HG03558 (cell line): ENCODE measurements at regions not wholly inside any gene's neighbourhood (a gene's known extent, or its start where the extent isn't known, plus 50 kb on each side); places are given as distances from the start of the nearest gene placed in this dataset.

Experiments used
- ATAC-seq: cut with Tn5 transposase; IDR thresholded peaks from one replicate; pipeline ENCODE4 v1.9.1; 2021; ENCODE audit warnings: moderate number of reproducible peaks; ENCODE audit not compliant: unreplicated experiment; ENCODE audit errors: extremely low read depth

DNA sequence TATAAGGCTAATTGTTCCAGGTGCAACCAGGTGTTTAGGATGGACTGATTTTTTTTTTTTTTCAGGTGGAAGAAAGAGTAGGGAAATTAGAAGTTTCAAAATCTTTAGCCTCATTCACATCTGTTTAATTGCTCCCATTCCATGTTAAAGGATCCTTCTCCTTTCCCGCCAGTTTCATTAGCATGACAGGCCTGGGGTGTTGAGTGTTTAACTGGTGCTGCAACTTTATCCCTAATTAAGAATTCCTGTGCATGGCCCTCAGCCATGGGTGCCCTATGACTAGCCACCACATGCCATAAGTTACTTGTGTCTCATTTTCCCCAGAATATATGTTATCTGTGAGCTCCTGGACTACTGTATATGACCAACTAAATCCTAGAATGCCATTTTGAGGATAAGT is 501.4 kb downstream of the NSUN3 start:
- ATAC-seq, result no peak

DNA sequence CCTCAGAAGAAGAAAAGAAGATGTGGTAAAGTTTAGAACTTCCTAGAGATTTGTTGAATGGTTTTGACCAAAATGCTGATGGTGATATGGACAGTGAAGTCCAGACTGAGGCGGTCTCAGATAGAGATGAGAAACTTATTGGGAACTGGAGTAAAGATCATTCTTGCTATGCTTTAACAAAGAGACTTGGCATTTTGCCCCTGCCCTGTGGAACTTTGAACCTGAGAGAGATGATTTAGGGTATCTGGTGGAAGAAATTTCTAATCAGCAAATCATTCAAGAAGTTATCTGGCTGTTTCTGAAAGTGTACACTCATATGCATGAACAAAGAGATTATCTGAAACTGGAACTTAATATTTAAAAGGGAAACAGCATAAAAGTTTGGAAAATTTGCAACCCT is 505.2 kb downstream of the NSUN3 start:
- ATAC-seq, result no peak

DNA sequence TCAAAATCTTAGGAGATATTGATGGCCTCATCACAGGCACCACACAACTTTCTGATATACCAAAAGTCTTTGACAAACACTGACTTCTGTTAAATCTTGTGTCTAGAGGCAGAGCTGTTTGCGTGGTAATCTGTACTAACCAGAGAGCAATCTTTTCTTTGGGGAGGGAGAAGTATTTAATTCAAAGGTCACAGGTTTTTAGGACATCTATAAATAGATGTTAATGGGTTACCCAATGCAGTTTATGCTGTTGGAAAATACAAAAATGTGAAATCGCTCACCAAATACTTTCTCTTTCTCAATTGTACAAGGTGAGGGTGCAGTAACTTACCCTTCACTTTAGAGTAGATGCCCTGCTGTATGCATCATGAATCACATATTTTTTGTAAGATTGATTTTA is 510.5 kb downstream of the NSUN3 start:
- no peak for ATAC-seq

DNA sequence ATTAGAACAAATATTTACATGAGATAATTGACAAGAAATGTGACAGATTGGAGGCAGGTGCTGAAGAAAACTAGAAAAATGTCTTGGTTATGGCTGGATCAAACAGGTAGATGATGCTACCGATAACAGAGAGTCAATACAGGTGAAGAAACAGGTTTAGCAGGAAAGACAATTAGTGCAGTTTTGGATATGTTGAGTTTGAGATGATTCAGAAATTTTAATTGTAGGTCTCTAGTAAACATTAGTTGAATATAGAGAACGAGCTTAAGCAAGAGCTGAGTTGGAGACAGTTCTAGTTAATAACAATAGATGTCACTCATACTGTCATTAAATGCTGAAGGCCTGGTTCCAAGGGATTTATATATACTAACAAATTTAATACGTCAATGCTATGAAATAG is 524.4 kb downstream of the NSUN3 start:
- no peak for ATAC-seq

DNA sequence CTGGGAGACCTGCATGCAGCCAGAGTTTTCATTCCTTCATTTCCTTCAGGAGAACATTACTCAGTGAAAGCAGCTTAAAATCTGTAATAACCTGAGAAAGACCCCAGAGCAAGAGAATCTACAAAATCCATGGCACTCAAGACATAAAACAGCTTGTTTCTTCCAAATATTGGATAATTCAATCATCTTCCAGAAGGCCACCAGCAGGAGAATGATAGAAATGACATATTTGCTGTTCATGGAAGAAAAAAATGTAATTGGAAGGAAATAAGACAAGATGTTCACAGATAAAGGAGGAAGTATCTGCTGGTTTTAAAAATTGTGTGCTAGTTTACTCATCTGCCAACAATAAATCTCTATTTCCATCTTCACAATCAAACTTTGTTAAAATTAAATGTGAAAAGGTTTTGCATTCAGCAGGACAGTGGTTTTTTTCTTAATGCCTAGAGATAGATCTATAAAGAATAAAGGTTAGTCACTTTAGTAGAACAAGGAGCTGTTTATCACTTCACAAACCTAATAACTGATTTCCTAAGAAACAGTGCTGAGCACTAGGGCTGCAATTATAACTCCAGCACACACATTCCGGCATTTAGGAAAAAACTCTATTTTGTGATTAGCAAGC is 530.8 kb downstream of the NSUN3 start:
- no peak for ATAC-seq

DNA sequence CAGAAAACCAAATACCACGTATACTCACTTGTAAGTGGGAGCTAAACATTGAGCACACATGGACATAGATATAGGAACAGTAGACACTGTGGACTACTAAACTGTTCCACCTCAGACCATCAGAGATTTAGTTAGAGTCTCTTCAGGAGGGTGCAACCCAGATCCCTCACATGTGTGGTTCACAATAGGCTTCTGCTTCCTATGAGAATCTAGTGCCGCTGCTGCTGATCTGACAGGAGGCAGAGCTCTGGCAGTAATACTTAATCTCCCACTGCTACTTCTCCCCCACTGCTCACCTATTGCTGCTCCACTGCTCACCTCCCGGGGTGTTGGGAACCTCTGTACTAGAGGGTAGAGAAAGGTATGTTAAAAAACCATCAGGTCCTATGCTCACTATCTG is 533.3 kb downstream of the NSUN3 start:
- ATAC-seq, result no peak

DNA sequence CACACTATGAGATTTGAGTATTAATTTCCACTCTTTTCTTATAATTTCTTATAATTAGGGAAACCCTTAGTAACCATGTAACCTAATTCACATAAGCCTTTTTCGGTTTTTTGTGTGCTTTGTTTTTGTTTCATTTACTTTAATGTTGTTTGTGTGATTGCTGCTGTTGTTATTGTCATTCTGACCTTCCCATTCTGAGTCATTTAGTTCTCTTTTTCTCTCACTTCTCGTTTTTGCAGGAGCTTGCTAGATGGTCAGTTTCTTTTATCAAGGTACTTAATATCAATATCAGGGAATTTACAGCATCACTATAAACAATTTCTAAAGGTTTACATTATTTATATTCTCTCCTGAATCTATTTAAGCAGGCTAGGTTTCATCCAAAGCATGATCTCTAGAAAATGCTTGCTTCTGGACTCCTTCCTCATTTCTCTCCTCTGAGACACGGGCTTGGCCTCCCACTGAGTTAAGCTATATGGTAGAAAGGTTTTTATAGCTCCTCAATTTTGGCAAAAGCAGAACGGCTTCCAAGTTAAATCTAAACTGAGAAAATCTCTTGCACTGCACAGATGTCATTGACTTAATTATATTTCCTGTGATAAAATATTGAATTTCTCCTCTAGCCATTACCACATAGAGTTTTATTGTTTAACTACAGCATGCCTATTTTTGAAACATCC is 534.2 kb downstream of the NSUN3 start:
- ATAC-seq, result peak; percentile 51

DNA sequence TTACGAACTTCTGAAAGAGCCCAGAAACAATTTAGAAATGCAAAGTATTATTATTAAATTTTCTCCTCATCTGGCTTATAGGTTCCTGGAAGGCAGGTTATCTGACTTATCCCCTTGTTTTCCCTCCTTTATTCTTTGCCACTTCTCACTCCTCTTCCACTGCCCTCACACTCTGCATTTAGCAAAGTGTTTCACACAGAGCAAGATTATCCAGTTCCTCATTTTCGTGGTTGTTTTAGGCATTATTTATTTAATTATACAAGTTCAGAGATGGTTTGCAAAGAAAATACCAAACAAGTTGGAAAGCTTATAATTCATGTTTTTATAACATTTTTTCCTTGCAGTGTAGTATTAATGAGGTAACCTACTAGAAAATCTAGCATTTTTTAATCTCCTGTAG is 544.9 kb downstream of the NSUN3 start:
- no peak for ATAC-seq

DNA sequence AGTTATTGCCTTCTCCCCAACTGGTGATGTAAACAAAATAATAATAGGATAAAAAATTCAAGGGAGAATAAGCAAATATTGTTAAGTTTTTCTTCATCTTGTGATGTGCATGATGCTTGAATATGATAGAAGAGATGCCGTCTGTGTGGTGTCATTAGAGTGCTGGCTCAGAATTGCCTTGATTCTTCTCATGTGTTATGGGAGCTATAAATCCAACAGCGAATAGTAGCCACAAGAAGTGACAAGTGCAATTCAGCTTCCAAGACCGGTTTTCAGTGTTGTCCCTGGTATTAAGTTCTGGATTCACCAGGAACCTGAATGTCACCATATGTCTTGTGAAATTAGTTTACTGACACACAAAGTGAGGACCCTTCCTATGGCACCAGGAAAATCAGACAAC is 547.0 kb downstream of the NSUN3 start:
- ATAC-seq, result no peak

DNA sequence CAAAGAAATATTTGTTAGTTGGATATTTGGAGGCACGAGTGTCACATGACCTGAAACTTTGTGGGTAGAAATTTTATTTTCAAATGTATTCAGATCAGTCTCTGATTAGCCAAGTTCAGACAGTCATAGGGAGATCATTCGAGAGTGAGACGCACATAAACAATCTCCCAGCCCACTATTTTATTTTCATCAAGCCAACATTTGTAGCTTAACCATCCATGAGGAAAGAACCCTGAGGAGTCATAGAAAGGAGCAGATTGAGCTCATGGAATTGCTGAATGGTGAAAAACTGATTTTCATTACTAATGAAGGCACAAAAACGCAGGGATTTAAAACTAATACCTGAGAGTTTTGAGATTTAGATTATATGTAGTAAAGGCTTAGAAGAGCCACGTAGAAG is 548.7 kb downstream of the NSUN3 start:
- no peak for ATAC-seq

DNA sequence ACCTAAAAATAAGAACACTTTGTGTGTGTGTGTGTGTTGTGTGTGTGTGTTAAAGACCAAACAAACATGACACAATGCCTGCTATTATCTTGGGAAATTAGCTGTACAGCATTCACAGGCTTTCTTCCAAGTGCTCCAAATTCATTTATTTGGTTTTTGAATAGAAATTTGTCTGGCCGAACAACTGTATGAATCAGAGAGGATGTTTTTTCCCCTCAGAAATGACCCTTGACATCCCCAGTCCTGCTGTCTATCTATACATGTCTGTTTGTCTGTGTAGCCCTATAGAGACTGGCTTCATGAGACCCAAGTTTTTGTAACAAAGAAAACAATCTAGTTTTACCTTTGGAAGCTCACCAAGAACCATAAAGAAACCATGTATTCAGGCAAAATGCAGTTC is 549.8 kb downstream of the NSUN3 start:
- ATAC-seq, result no peak

DNA sequence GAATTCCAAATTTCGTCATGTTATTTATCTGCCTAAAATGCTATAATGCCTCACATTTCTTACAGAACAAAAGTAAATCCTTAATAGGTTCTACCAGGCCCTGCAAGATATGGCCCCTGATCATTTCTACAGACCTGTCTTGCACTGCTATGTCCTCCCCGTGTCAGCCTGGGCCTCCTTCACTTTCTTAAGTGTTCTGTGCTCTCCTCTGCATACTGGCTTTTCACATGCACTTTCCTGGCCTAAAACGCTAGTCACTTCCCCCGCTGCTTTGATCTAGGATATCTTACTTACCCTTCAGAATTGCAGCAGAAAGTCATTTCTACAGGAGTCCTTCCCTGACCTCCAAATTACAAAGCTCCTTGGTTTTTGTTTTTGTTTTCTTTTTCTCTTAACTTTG is 551.3 kb downstream of the NSUN3 start:
- ATAC-seq, result no peak

DNA sequence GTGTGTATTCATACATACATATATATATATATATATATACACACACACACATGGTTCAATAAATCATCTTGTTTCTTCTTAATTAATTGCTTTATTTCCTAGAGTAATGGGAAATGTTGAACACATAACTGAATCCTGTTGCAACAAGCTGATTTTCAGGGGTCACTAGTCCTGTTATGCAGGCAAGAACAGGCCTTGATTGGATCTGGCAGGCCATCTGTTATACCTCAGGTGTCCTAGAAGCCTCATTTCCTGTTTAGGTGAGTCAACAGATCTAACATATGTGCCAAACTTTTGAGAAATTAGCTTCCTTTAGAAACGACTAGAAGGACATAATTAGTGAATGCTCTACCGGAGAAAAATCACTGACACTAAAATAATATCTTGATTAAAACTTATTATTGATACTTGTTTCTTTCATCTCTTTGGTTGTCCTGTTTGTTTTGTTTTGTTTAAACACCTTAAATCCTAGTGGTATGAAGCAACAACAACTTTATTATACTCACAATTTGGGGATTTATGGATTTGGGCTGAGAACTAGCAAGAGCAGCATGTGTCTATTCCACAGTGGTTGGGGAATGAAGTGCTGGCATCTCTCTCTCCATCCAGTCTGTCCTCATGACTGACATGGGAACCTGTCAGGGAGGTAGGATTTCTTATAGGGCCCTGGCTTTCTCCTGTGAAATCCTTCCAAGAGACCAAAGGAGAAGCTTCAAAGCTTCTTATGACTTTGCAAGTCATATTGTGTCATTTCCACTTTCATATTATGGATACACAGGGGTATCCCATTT is 552.6 kb downstream of the NSUN3 start:
- no peak for ATAC-seq

DNA sequence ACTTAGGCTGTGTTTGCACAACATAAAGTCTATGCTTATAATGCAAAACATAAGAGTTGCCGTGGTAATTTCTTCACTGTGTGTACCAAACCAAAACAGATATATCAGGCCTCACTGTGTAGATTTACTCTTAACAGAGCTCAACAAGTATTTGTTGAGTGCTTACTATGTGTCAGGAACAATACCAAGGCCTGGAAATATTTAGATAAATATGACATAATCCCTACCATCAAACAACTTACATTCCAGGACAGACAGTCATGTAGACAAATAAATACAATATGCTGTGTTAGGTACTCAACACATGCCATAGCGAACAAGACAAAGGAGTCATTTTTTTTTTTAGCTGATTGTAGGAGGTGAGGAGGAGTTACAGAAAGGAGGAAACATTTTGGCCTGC is 554.0 kb downstream of the NSUN3 start:
- ATAC-seq, result no peak

DNA sequence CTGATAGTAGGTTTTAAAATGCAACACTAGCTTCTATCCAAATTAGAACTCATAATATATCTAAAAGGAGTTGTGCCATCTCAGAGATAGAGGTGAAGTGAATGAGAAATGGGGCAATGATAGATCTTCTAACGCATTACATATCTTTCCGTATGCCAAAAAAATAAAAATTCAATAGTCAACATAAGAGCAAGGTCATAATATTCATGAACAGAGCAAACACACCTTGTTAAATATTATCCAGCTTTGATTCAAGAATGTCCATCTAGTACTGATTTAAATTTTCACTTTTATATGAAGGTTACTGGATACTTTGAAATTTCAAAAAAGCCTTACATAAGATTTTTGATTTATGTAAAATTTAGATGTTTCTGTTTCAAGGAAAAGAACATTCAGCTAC is 554.5 kb downstream of the NSUN3 start:
- ATAC-seq, result no peak

DNA sequence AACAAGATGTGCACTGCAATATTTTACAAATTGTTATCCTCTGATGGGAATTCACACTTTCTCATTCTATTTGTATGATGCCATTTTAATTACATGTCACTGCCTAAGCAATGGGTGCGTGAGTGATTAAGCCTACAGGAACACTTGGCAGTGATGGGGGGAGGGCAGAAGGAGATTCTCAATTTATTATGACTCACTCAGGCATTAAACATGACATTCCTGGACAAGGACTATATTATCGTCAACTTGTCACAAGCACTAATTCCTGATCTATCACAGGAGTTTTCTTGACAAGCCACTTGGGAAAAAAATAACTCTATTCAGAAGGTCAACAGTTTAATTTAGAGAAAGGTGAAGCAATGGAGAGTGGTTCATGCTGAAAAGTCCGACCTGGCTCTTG is 556.8 kb downstream of the NSUN3 start:
- no peak for ATAC-seq

DNA sequence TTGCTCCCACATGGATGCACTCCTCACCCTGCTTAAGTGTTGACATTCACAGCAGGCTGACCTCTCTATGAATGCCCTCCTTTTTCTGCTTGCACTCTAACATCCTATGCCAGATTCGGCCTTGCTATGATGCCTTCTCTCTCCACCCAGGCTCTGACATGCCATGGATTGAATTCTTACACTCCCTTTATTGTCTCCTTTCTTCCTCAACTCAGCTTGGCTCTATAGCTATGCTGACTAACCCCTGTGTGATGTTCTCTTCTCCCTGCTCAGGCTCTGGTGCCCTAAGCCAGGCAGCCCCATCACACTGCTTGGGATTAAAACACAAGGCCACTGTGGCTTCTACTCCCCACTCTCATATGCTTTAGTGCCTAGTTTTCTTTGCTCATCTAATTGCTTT is 563.7 kb downstream of the NSUN3 start:
- no peak for ATAC-seq

DNA sequence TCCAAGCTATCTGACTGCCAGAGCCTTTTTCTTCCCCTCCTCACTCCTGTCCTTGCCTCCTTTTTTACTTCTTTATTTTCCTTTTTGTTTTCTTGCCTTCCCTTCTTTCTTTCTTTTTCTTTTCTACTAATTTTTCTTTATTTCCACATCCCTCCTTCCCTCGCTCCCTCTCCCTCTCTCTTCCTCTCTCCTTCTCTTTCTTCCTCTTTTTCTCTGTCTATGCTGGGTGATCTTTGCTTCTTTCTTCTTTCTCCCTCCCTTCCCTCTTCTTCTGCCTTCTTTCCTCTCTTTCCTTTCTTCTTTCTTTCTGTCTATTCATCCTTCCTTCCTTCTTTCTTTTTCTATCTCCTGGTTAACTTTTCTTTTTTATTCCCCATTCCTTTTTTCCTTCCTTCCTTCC is 564.8 kb downstream of the NSUN3 start:
- ATAC-seq, result no peak

DNA sequence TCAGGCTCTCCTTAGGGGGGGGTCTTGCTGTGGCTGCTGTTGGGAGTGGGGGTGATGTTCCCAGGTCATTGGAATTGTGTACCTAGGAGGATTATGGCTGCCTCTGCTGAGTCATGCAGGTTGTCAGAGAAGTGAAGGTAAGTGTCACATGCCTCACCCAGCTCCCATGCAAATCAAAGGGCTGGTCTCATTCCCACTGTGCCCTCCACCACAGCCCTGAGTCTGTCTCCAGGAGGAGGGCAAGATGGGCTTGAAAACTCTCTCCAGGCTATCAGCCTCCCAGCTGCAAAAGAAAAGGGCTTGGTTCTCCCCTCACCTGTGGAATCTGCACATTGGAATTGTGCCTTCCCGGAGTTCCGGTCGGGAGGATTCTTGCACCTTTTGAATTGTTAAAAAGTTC is 580.5 kb downstream of the NSUN3 start:
- ATAC-seq, result no peak

DNA sequence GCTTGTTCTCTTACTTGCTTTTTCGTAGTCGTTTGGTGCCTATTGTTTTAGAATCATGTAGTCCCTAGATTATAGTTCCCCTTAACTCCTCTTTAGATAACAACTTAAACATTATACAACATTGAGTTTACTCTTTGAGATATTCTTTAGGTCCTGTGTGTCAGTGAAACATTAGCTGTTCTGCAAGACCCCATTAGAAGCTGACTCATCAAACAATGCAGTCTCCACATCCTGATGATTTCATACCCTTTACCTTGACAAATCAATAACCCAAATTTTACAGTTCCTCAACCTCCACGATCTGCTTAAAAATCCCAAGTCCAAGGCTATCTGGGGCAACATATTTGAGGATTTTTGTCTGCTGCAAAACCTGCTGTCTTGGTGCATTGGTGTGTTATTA is 582.9 kb downstream of the NSUN3 start:
- no peak for ATAC-seq

DNA sequence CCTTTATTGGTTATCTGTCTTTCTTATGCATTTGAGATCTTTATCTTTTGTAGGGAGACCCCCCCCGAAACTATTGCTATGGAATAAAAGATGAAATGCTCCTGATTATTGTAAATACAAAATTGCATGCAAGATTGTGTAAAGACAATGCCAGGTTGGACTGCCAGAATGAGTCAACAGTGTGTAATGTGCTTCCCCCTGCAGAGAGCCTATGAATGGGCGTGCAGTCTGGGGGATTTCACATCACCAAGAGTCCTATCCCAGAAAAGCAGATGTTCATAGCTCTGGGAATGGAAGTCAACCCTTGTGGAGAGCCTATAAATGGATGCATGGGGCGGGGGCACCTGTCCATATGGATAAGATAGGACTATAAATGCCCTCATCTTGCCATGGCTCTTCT is 584.3 kb downstream of the NSUN3 start:
- no peak for ATAC-seq
